ENCODE measurements at regions not wholly inside any gene's neighbourhood (a gene's known extent, or its start where the extent isn't known, plus 50 kb on each side); places are given as distances from the start of the nearest gene placed in this dataset.
"Not testable (repeated sequence)": the region's sequence is repeated elsewhere in the genome, so short reads cannot be mapped to it uniquely, and the experiment has no call there.

DNA sequence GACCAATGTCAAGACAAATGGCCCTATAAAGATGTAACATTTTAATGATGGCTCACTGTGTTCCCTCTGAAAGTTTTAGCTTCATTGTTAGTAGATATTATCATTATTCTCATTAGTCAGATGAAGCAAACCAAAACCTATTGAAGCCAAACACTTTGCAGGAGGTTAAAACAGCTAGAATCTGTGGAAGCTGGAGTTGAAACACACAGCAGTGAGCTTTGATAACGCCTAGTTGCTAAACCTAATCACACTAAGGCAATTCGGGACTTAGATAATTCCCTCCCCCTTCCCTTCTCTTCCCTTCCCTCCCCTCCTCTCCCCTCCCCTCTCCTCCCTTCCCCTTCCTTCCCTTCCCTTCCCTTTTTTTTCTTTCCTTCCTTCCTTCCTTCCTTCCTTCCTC lies 165.7 kb downstream of the TRIB2 start:
- no peak for DNase-seq

- no peak for DNase-seq
These were observed 167.2 kb downstream of the TRIB2 start for GRCh38 chr2:12883906-12884305.

- DNase-seq: no peak
These were observed 168.1 kb downstream of the TRIB2 start for GRCh38 chr2:12884713-12885282.

- no peak for DNase-seq
These were observed 173.3 kb downstream of the TRIB2 start for GRCh38 chr2:12890066-12890465.

- DNase-seq: no peak
These were observed 173.8 kb downstream of the TRIB2 start for GRCh38 chr2:12890481-12890991.

DNA sequence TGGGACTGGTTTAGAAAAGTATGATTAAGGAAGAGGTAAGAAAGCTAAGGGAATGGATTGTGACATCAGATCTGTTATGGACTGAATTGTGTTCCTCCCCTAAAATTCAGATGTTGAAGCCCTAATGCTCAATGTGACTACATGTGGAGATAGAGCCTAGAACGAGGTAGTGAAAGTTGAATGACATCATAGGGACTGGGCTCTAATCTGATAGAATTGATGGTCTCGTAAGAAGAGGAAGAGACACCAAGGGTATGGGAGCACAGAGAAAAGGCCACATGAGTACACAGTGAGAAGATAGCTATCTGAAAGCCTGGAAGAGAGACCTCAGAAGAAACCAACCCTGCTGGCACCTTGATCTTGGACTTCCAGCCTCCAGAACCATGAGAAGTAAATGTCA lies 178.3 kb downstream of the TRIB2 start:
- no peak for DNase-seq

DNA sequence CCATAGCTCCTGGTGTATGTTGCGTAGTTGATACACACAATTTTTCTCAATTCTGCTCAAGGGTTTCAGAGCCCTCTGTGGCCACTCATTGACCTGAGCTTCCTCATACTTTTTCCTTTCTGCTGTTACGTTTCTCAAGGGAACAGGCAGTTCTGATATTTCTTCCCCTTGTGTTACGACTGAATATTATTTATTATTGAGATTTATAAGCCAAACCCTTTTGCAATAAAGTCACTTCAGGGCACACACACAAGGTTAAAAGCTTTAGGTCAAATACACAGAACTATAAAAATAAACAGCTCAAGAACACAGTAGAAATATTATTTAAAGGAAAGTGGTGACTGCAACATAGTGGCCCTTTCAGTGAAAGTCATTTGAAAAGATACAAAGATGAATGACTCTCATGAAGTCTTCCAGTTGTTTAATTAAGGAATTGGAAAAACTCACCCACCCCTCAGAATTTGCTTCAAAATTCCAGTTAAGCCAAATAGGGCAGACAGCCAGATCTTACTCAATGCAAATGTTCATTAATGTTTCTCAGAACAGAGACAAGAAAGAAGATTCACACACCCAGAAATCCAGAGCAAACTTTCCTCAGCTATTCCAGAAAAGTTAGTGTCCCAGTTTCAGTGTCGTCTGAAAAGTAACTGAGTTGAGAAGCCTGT lies 179.7 kb downstream of the TRIB2 start:
- DNase-seq: no peak

- DNase-seq: no peak
These were observed 180.4 kb downstream of the TRIB2 start for GRCh38 chr2:12897181-12897580.

GRCh38 chr2:12903272-12903671 lies 186.5 kb downstream of the TRIB2 start:
- no peak for DNase-seq

- DNase-seq: no peak
These were observed 193.7 kb downstream of the TRIB2 start for GRCh38 chr2:12910431-12910830.

DNA sequence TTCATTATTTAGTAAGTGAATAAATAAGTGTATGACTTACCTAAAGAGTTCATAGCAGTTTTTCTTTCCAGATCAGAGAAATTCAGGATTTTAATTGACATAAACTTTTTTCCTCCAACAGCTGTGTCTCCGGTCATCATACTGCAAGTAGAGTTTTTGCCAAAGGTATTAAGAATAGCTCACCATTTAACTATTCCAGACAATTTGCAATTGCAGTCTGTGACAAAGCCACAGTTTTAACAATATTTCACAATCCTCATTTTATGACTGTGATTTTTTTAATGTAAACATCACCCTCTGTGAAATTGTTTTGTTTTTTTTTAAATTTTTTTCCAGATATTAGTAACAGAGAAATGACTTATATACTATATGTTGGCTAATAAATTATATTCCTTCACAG lies 199.1 kb downstream of the TRIB2 start:
- DNase-seq: no peak

DNA sequence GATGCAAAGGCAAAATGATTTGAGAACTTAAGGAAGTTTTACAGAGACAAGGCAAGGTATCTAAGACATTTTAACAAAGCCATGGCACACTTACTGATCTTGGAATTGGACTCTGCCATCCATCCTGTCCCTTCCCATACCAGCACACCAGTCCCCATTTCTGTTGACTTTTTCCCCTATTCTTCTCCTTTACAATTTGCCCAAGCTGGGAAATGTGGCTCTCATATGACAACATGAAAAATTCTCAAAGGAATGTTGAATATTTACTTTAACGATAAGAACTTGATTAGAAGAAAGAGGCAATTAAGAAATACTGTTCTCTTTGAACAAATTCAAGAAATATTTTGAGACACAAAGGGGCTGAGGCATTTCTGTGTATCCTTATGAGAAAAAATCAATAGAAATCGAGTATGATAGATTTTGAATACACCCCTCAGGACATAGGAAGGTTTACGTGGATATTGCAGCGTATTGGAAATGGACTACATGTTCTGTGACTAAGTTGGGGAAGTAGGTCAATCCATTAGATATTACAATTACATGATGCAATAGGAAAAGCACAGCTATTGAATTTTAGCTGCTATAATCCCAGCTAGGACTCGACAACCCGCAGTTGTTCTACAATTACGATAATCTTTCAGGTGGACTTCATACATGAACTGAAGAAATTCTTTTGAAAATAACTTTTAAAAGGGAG lies 201.6 kb downstream of the TRIB2 start:
- no peak for DNase-seq

- DNase-seq: no peak
These were observed 202.2 kb downstream of the TRIB2 start for GRCh38 chr2:12918835-12919445.

GRCh38 chr2:12921321-12921720 lies 204.6 kb downstream of the TRIB2 start:
- no peak for DNase-seq

GRCh38 chr2:12923907-12924610 lies 207.3 kb downstream of the TRIB2 start:
- DNase-seq: no peak

GRCh38 chr2:12926641-12927040 lies 209.9 kb downstream of the TRIB2 start:
- not testable (repeated sequence) for DNase-seq

GRCh38 chr2:12928197-12928774 lies 211.6 kb downstream of the TRIB2 start:
- DNase-seq: no peak

DNA sequence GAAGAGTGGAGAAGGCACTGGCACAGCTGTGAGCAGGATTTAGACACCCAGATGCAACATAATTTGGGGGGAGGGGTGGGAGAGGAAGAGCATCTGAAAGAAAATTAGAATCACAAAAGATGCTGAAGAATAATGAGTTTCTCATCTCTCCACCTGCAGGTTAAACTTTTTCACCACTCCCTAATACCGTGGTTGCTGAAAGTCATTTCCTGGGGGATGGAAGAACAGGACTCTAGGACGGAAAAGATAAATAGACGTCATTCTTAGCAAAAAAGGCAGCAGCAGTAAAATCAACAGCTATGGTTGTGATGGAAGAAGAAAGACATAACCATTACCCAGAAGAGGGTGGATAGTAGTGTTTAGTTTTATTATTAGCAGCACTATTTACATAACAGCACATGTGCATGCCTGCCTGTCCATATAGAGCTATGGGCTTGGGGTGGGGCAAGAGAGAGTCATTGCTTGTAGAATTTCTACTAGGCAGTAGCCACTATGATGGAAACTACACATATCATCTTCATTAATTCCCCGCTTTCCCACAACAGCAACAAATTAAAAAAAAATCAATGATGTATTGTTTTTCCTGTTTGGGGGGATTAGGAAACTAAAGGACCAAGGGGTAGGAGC lies 212.2 kb downstream of the TRIB2 start:
- DNase-seq: no peak

DNA sequence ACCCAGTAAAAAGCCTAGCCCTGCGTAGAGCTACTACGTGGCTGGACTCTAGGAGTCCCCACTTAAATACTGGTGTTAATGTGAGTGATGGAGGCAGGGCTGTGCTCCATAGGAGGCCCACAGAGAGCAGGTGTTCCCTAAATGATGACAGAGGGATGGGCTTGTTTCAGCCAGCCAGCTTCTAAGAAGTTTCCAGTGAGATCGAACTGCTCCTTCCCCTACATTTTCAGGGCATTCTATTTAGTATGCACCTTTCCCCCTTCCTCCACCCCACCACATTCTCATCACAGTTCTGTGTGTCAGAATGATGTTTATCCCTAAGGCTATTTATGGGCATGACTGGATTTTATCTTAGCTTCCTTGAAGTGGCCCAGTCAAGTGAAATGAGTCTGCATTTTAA lies 213.0 kb downstream of the TRIB2 start:
- DNase-seq: no peak

GRCh38 chr2:12930391-12930790 lies 213.7 kb downstream of the TRIB2 start:
- no peak for DNase-seq

GRCh38 chr2:12931186-12931844 lies 214.6 kb downstream of the TRIB2 start:
- DNase-seq: no peak

- DNase-seq: no peak
These were observed 215.5 kb downstream of the TRIB2 start for GRCh38 chr2:12932192-12932591.
